ENCODE measurements at regions not wholly inside any gene's neighbourhood (a gene's known extent, or its start where the extent isn't known, plus 50 kb on each side); places are given as distances from the start of the nearest gene placed in this dataset.

DNA sequence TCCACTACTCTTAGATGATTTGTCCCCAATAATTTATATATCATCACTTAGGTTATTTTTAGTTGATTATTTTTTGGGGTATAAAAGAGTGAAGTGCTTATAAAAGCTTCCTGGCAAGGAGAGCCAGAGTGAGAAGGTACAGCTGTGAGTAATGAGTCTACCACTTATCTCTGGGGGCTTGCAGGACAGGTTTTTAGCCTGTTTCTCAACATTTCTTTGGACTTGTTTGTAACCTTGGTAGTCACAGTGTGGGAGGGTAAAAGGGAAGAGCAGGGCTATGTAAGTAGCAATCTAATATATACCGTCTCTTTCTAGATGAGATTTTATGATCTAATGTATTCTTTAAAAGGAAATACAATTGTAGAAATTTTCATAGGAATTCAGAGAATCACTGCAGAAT is 321.3 kb upstream of the GOLIM4 start:
- Mint-ChIP-seq H3K9me3 (peaks cover 4% of the 10 kb centered on the region), H3K4me3 (no peak overlapping the region), H3K27ac (no peak overlapping the region), H3K27me3 (ENCODE audit: low read depth) (no peaks in the 10 kb centered on the region), H3K36me3 (ENCODE audit: low read depth) (no peaks in the 10 kb centered on the region), H3K4me1 (ENCODE audit: low read depth) (no peaks in the 10 kb centered on the region)

DNA sequence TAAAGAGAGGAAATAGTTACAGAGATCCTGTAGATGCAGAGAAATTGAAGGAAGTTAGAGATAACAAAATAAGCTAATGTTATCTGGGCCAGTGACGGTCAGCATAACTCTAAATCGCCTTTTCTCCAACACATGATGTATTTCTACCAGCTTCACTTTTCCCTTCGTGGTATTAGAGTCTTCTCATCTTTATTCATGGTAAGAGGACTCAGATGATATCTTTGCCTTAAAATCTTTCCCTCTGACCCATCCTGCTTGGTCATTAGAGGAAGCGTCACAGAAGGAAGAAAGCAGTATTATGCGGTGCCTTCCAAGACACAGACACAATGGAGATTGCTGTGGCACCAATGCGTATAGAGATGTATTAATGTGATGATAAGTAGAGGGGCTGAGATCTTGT is 320.7 kb upstream of the GOLIM4 start:
- no peaks in the 10 kb centered on the region for H3K36me3 Mint-ChIP-seq (ENCODE audit: low read depth)
- no peak overlapping the region for H3K27ac Mint-ChIP-seq
- H3K4me1 Mint-ChIP-seq (ENCODE audit: low read depth), result no peaks in the 10 kb centered on the region
- peaks cover 4% of the 10 kb centered on the region for H3K9me3 Mint-ChIP-seq
- no peak overlapping the region for H3K4me3 Mint-ChIP-seq
- no peaks in the 10 kb centered on the region for H3K27me3 Mint-ChIP-seq (ENCODE audit: low read depth)

DNA sequence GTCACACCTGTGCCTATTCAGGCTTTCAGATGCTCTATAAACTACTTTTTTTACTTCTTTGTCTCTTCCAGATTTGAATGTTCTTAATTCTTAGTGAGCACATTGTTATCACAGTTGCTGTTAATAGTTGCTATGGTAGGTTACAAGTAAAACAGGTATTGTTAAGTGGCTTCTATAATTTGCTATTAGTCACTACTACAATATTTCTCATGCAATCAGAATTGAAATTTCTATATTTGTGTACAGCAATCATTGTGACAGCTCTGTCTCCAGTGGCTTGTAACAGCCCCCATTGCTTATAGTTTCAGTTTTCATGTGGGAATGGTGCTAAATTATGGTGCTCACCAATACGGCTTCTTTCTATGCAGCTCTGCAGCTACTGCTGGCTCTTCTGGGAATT is 318.4 kb upstream of the GOLIM4 start:
- peaks cover 4% of the 10 kb centered on the region for H3K9me3 Mint-ChIP-seq
- no peaks in the 10 kb centered on the region for H3K4me1 Mint-ChIP-seq (ENCODE audit: low read depth)
- no peak overlapping the region for H3K4me3 Mint-ChIP-seq
- H3K36me3 Mint-ChIP-seq (ENCODE audit: low read depth), result no peaks in the 10 kb centered on the region
- H3K27me3 Mint-ChIP-seq (ENCODE audit: low read depth), result no peaks in the 10 kb centered on the region
- no peak overlapping the region for H3K27ac Mint-ChIP-seq

DNA sequence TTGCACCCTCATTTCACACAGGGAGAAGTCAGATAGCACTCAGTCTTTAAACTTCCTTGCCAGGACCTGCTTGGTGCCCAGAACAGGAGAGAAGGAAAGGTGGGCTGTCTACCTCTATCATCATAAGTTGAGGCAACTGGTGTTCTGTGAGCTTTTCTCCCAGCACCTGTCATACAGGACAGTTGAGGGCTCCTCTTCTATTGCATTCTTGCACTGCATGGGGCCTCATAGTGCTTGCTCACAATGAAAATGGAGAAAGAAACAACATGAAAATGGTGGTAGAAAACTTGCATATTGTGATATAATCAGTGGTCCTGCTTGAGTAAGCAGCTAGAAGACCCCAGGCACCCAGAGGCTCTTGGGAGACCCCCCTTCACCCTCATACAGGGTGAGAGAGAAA is 311.7 kb upstream of the GOLIM4 start:
- H3K36me3 Mint-ChIP-seq (ENCODE audit: low read depth), result no peaks in the 10 kb centered on the region
- no peaks in the 10 kb centered on the region for H3K27me3 Mint-ChIP-seq (ENCODE audit: low read depth)
- H3K4me1 Mint-ChIP-seq (ENCODE audit: low read depth), result no peaks in the 10 kb centered on the region
- no peak overlapping the region for H3K4me3 Mint-ChIP-seq
- H3K9me3 Mint-ChIP-seq, result no peaks in the 10 kb centered on the region
- H3K27ac Mint-ChIP-seq, result no peak overlapping the region

DNA sequence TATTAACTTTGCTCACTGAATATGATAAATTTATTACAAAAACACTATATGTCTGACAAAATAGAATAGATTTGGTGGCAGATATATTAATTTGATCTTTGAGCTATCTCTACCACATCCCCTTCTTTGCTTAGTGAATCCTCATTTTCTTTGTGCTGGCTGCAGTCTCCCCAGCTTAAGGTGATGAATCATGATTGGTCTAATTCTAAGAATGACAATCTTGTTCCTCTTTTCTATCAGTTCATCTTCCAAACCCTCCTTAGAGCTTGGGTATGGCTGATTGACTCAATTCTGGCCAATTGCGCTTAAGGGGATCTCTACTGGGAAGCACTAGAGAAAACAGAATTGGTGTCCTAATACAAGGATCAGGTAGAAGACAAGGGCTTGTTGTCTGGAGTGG is 309.6 kb upstream of the GOLIM4 start:
- no peak overlapping the region for H3K4me3 Mint-ChIP-seq
- H3K27ac Mint-ChIP-seq, result no peak overlapping the region
- no peaks in the 10 kb centered on the region for H3K4me1 Mint-ChIP-seq (ENCODE audit: low read depth)
- H3K27me3 Mint-ChIP-seq (ENCODE audit: low read depth), result no peaks in the 10 kb centered on the region
- no peaks in the 10 kb centered on the region for H3K36me3 Mint-ChIP-seq (ENCODE audit: low read depth)
- no peaks in the 10 kb centered on the region for H3K9me3 Mint-ChIP-seq

DNA sequence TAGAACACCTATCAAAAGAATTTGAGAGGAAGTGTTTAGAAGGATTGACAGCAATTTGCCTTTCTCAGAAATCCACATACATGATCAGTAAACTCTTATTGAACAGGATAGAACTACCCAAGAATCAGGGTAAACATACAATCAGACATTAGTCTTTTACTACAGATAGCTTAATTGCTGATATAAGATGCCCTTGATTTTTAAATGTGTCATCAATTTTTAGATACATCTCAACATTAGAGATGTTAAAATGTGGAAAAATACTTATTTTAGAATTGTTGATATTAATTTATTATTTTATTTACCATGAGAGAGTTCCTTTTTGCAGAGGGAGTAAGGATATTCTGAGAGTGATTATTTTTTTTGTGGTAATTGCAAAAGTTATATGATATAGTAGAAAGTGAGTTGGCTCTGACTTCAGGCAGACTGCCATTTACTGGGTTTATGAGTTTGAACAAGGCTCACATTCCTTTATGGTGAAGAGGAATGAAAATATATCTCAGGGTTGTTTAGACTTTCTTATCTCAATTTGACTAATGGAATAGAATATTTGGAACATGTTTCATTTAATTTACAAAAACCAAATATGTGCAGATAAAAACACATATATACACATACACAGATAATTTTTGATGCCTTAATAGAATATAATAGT is 302.8 kb upstream of the GOLIM4 start:
- Mint-ChIP-seq H3K9me3 (no peaks in the 10 kb centered on the region), H3K4me3 (no peak overlapping the region), H3K27ac (no peak overlapping the region), H3K4me1 (ENCODE audit: low read depth) (no peaks in the 10 kb centered on the region), H3K27me3 (ENCODE audit: low read depth) (no peaks in the 10 kb centered on the region), H3K36me3 (ENCODE audit: low read depth) (no peaks in the 10 kb centered on the region)

DNA sequence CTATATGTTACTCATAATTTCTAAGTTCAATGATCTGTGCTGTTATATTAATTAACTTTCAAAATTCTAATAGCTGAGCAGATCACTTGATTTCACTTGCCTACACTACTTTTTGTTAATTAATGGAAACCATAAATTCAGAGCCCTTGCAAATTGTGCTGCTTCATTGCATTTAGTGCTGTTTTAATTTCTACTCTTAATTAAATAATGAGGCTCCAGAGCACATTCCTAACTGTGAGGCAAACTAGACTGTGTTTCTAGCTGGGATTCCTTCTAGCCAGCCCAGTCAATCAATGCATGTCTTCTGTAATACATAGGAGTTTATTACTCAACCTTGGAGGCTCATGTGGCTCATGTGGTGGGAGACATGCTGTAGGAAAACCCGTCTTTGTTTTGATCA is 301.1 kb upstream of the GOLIM4 start:
- Mint-ChIP-seq H3K27ac (no peak overlapping the region), H3K9me3 (no peaks in the 10 kb centered on the region), H3K36me3 (ENCODE audit: low read depth) (no peaks in the 10 kb centered on the region), H3K4me3 (no peak overlapping the region), H3K4me1 (ENCODE audit: low read depth) (no peaks in the 10 kb centered on the region), H3K27me3 (ENCODE audit: low read depth) (no peaks in the 10 kb centered on the region)

DNA sequence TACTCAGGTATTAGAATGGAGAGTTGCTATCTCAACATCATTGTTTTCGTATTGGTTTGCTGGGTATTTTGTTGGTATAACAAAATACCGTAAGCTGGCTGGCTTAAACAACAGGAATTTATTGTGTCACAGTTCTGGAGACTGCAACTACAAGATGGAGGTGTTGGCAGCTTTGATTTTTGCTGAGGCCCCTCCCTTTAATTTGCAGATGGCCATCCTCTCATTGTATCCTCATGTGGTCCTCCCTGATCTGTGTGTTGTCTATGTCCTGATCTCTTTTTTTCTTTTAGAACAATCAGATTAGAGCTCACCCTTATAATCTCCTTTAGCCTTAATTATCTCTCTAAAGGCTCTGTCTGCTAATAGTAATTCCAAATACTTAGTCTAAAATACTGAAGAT is 299.8 kb upstream of the GOLIM4 start:
- Mint-ChIP-seq H3K36me3 (ENCODE audit: low read depth) (no peaks in the 10 kb centered on the region), H3K27ac (no peak overlapping the region), H3K9me3 (no peaks in the 10 kb centered on the region), H3K4me3 (no peak overlapping the region), H3K4me1 (ENCODE audit: low read depth) (no peaks in the 10 kb centered on the region), H3K27me3 (ENCODE audit: low read depth) (no peaks in the 10 kb centered on the region)

DNA sequence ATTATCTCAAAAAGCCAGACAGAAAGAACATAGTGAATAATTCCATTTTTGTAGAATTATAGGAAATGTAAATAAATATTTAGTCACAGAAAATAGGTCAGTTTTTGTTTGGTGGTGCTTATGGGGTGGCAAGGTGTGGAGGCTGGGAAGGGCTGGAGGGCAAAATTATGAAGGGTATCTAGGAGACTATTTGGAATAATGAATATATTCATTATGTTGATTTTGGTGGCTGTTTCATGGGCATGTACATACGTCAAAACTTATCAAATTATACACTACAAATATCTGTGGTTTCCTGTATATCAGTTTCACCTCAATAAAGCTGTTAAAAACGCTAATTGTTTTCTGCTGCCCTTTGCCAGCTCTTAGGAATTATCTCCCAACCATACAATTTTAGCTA is 298.7 kb upstream of the GOLIM4 start:
- no peak overlapping the region for H3K4me3 Mint-ChIP-seq
- no peaks in the 10 kb centered on the region for H3K36me3 Mint-ChIP-seq (ENCODE audit: low read depth)
- no peak overlapping the region for H3K27ac Mint-ChIP-seq
- H3K4me1 Mint-ChIP-seq (ENCODE audit: low read depth), result no peaks in the 10 kb centered on the region
- H3K27me3 Mint-ChIP-seq (ENCODE audit: low read depth), result no peaks in the 10 kb centered on the region
- H3K9me3 Mint-ChIP-seq, result peaks cover 4% of the 10 kb centered on the region

DNA sequence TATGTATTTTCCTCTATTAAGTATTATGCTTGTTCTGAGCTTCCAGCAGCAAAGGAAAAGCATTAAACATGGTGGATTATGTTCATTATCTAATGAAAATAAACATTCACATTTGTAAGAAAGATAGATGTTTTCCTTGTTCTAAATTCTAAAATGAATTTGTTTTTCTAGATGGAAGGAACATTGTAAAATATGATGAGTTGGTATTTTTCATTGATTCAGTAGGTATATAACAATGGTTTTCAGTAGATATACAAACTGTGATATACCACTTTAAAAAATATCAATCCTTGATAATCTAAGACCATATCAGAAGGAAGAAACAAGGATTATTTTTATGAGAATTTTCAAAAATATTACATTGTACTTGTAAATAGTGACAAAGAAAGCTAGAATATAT is 290.6 kb upstream of the GOLIM4 start:
- Mint-ChIP-seq H3K4me1 (ENCODE audit: low read depth) (no peaks in the 10 kb centered on the region), H3K4me3 (no peak overlapping the region), H3K36me3 (ENCODE audit: low read depth) (no peaks in the 10 kb centered on the region), H3K27ac (no peak overlapping the region), H3K9me3 (peaks cover 19% of the 10 kb centered on the region), H3K27me3 (ENCODE audit: low read depth) (no peaks in the 10 kb centered on the region)

DNA sequence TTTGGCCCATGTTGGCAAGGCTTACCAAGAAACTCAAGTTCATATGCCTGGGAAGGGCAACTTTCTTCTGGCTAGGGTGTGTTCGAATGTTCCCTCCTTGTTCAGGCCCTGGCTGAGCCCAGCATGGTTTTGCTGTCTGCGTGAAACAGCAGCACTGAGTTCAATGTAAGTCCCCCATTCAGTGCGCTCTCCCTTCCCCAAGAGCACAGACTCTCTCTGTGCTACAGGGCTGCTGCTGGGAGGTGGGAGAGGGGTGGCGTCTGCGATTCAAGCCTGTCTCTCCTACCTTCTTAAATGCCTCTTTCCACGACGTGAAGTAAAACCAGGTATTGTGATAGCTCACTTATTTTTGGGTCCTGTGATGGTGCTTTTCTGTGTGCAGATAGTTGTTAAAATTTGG is 289.3 kb upstream of the GOLIM4 start:
- H3K27ac Mint-ChIP-seq, result no peak overlapping the region
- no peaks in the 10 kb centered on the region for H3K4me1 Mint-ChIP-seq (ENCODE audit: low read depth)
- H3K36me3 Mint-ChIP-seq (ENCODE audit: low read depth), result no peaks in the 10 kb centered on the region
- H3K4me3 Mint-ChIP-seq, result no peak overlapping the region
- H3K9me3 Mint-ChIP-seq, result peaks cover 17% of the 10 kb centered on the region
- no peaks in the 10 kb centered on the region for H3K27me3 Mint-ChIP-seq (ENCODE audit: low read depth)

DNA sequence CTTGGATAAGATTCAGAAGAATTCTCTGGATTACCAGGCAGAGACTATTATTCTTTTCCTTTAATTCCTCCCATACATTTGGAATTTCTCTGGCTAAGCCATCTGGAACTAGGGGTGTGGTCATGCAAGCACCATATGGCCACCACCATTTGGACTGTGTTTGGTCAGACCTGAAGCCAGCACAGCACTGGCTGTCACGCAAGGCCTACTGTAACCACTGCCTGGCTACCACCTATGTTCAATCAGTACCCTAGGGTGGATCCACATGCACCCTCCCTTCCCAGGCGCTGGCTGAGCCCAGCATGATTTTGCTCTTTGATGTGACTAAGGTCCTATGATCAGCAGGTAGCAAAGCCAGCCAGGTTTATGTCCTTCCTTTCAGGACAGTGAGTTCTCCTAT is 287.8 kb upstream of the GOLIM4 start:
- Mint-ChIP-seq H3K27me3 (ENCODE audit: low read depth) (no peaks in the 10 kb centered on the region), H3K36me3 (ENCODE audit: low read depth) (no peaks in the 10 kb centered on the region), H3K9me3 (peaks cover 15% of the 10 kb centered on the region), H3K27ac (no peak overlapping the region), H3K4me3 (no peak overlapping the region), H3K4me1 (ENCODE audit: low read depth) (no peaks in the 10 kb centered on the region)

DNA sequence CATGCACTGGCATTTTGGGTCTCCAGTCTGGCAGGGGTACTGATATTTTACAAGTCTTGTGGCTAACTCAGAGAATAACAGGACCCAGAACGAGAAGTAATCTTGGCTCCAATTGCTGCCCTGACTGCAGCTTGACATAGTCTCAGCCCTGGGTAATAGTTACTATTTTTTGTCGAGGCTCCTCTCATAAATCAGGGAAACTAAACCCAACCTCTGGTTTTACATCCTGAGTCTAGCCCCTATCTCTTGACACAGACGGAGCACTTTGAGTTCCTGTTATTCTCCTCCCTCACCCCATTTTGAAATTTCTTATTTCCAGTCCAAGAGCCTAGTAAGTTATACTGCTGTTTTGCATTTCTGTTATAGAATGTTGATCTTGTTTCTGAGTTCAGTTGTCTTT is 276.1 kb upstream of the GOLIM4 start:
- Mint-ChIP-seq H3K9me3 (no peaks in the 10 kb centered on the region), H3K4me3 (no peak overlapping the region), H3K27ac (no peak overlapping the region), H3K4me1 (ENCODE audit: low read depth) (no peaks in the 10 kb centered on the region), H3K36me3 (ENCODE audit: low read depth) (no peaks in the 10 kb centered on the region), H3K27me3 (ENCODE audit: low read depth) (no peaks in the 10 kb centered on the region)

DNA sequence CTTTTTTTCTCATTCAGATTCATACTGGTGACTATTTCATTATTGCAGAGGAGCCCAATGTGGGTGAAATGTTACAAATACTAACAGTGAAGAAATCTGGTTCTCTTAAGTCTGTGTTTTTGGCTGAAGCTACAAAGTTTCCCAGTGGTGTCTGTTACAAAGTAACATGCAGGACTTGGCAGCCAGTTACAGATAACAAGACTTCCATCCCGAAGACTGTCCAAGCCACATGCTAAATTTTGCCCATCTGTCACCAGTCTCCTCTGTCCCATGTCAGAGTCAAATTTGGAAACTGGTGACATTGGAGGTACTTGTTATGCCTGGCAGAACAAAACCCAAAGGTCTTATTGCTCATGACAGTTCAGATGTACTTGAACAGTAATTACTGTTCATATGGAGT is 269.2 kb upstream of the GOLIM4 start:
- H3K4me1 Mint-ChIP-seq (ENCODE audit: low read depth), result no peaks in the 10 kb centered on the region
- no peaks in the 10 kb centered on the region for H3K9me3 Mint-ChIP-seq
- H3K27ac Mint-ChIP-seq, result no peak overlapping the region
- H3K36me3 Mint-ChIP-seq (ENCODE audit: low read depth), result no peaks in the 10 kb centered on the region
- no peaks in the 10 kb centered on the region for H3K27me3 Mint-ChIP-seq (ENCODE audit: low read depth)
- H3K4me3 Mint-ChIP-seq, result no peak overlapping the region

DNA sequence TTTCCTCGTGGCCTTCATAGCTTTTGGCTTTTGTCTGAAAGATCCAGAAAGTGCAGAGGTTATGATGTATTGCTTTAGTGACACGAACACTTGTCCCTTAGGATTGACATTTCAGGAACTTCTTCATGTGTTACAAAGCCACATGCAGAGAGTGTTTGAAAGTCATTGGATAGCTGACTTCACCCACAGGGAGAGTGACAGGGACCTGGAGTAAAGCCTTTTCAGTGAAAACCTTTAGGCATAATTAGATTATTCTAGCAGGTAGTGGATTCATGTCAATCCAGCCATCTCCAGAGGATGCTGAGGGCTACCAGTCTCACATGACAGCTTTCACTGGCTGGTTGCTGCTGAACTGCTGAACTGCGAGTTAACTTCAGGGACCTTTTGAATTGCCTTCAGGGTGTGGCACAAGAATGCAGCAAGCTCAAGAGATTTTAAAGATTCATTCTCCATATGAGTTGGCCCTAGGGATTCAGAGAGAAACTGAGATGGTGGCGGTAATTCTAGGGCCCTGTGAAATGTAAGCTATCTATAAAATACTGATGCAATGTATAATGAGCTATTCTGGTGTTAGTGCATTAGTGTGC is 267.0 kb upstream of the GOLIM4 start:
- Mint-ChIP-seq H3K27me3 (ENCODE audit: low read depth) (no peaks in the 10 kb centered on the region), H3K9me3 (no peaks in the 10 kb centered on the region), H3K4me1 (ENCODE audit: low read depth) (no peaks in the 10 kb centered on the region), H3K27ac (no peak overlapping the region), H3K4me3 (no peak overlapping the region), H3K36me3 (ENCODE audit: low read depth) (no peaks in the 10 kb centered on the region)

DNA sequence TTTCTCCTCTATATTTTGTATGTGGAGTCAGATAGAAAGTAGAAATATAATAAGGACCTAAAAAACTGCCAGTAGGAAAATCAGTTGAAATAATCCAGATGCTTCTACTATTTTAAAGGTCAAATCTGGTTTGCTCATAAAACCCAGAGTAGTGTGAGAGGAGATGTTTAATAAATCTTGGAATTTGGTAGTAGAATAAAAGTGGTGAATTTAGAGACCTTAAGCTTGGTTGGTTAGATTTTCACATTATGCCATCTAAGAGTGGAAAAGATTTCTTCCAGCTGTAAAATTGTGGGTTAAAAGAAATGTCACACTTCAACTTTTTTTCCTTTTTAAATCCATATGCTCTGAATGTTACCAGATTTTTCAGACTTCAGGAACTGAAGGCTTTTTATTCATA is 266.4 kb upstream of the GOLIM4 start:
- Mint-ChIP-seq H3K9me3 (no peaks in the 10 kb centered on the region), H3K36me3 (ENCODE audit: low read depth) (no peaks in the 10 kb centered on the region), H3K27ac (no peak overlapping the region), H3K4me3 (no peak overlapping the region), H3K4me1 (ENCODE audit: low read depth) (no peaks in the 10 kb centered on the region), H3K27me3 (ENCODE audit: low read depth) (no peaks in the 10 kb centered on the region)

Measured in T-helper 1 cell treated with Interleukin-12 subunit alpha and Interleukin-12 subunit beta and Interleukin-4 antibody, amounts not matched to agents 30 μg/mL and 1 μg/mL, for 36 hours (primary cell).